ENCODE measurements at regions not wholly inside any gene's neighbourhood (a gene's known extent, or its start where the extent isn't known, plus 50 kb on each side); places are given as distances from the start of the nearest gene placed in this dataset.

DNA sequence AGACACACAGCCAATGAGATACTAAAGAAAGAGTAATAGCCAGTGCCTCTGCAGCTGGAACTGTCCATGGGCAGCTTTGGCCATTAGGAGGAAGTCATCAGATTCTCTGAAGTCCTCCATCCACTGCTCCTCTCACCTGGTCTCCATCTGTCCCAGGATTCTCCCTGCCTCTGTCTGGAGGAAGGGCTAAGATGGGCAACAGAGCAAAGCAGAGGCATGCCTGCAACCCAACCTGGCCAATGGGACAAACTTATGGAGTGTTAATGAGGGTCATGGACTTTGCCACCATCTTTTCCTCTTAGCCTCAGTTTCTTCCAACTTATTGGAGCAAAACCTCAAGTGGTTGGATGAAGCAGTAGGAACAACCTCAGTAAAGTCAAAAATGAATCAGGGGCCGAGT, 91.5 kb upstream of the SIX3 start:
- TF ChIP-seq, protein P1, sequence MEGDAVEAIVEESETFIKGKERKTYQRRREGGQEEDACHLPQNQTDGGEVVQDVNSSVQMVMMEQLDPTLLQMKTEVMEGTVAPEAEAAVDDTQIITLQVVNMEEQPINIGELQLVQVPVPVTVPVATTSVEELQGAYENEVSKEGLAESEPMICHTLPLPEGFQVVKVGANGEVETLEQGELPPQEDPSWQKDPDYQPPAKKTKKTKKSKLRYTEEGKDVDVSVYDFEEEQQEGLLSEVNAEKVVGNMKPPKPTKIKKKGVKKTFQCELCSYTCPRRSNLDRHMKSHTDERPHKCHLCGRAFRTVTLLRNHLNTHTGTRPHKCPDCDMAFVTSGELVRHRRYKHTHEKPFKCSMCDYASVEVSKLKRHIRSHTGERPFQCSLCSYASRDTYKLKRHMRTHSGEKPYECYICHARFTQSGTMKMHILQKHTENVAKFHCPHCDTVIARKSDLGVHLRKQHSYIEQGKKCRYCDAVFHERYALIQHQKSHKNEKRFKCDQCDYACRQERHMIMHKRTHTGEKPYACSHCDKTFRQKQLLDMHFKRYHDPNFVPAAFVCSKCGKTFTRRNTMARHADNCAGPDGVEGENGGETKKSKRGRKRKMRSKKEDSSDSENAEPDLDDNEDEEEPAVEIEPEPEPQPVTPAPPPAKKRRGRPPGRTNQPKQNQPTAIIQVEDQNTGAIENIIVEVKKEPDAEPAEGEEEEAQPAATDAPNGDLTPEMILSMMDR (IDR thresholded peaks at IDR 0.05), result no peak

DNA sequence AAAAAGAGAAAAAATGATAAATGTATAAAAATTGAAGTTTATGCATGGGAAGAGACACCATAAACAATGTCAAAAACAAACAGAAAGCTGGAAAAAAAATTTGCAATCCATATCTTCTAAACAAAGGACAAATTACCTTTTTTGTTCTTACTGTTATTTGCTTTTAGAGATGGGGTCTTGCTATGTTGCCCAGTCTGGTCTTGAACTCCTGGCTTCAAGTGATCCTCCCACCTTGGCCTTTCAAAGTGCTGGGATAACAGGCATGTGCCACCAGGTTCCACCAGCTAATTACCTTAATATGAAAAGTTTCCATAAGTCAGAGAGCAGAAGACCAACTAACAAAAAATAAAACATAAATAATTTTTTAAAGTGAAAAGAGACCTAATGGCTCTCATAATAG, 90.0 kb upstream of the SIX3 start:
- TF ChIP-seq, protein P1 (IDR thresholded peaks at IDR 0.05), result no peak
- Histone ChIP-seq H3K4me3 (no peak overlapping the region), H3K9me3 (no peaks in the 10 kb centered on the region), H3K36me3 (ENCODE audit: low read depth) (no peaks in the 10 kb centered on the region), H3K4me1 (ENCODE audit: low read depth) (no peaks in the 10 kb centered on the region)
- intact Hi-C loops (cut with DNase I, micrococcal nuclease), result no loop called here
- ATAC-seq (no peak), DNase-seq (no peak)

More for the DNA sequence above, 91.5 kb upstream of the SIX3 start:
- intact Hi-C loops (cut with DNase I, micrococcal nuclease), result no loop called here
- no peaks in the 10 kb centered on the region for H3K36me3 ChIP-seq (ENCODE audit: low read depth)
- no peak for DNase-seq
- no peaks in the 10 kb centered on the region for H3K4me1 ChIP-seq (ENCODE audit: low read depth)
- H3K9me3 ChIP-seq, result no peaks in the 10 kb centered on the region
- no peak overlapping the region for H3K4me3 ChIP-seq
- ATAC-seq, result no peak

DNA sequence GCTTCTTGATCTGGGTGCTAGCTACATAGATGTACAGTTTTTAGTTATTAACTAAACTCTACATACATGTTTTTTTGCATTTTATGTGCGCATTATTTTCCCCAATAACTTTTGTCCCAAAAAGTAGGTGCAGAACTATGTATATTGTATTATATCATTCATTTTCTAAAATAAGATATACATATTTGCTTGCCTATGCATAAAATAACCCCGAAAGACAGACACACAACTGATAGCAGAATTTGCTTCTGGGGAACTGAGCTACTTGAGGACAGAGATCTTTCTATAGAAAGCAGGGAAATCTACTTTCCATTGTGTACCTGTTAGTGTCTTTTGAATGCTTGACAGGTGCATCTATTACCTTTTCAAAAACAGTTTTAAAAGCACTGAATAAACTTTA, 88.9 kb upstream of the SIX3 start:
- Histone ChIP-seq H3K36me3 (ENCODE audit: low read depth) (no peaks in the 10 kb centered on the region), H3K9me3 (no peaks in the 10 kb centered on the region), H3K4me1 (ENCODE audit: low read depth) (no peaks in the 10 kb centered on the region), H3K4me3 (no peak overlapping the region)
- intact Hi-C loops (cut with DNase I, micrococcal nuclease), result no loop called here
- DNase-seq (no peak), ATAC-seq (no peak)
- TF ChIP-seq, protein P1 (IDR thresholded peaks at IDR 0.05), result no peak

DNA sequence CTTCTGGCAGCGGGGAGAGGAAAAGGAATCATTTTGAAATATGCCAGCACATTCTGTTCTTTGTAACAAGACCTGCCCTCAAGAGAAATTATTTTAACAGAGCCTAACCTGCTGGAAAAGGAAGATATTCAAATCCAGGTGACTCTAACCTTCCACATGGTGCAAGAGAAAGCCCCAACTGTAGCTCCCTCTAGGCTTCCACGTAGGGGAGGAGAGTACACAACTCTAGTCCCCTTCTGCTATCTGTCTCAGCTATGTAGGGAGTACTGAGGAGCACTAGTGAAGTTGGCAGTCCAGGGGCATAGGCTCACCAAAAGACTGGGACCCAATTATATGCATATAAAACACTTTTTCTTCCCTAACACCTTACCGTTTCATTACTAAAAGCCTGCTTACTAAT, 82.2 kb upstream of the SIX3 start:
- TF ChIP-seq, protein P1 (IDR thresholded peaks at IDR 0.05), result no peak
- Histone ChIP-seq H3K4me1 (ENCODE audit: low read depth) (no peaks in the 10 kb centered on the region), H3K36me3 (ENCODE audit: low read depth) (no peaks in the 10 kb centered on the region), H3K9me3 (no peaks in the 10 kb centered on the region), H3K4me3 (no peak overlapping the region)
- intact Hi-C loops (cut with DNase I, micrococcal nuclease), result no loop called here
- no peak for ATAC-seq
- DNase-seq, result no peak

DNA sequence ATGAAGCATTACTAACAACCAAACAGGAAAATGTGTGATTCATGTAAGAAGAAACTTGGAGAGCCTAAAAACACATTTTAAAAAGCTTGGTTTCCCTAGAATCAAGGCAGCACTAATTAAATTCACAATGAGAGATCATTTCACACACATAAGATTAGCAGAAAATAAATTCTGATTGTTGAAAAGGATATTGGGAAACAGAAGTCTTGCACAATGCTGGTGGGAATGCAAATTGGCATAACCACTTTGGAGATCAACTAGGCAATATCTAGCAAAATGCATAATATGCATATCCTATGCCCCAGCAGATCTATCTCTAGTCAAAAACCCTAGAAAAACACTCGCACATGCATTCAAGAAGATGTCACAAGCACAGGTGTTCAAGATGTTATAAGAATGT, 75.3 kb upstream of the SIX3 start:
- H3K4me1 ChIP-seq (ENCODE audit: low read depth), result no peaks in the 10 kb centered on the region
- ATAC-seq, result no peak
- intact Hi-C loops (cut with DNase I, micrococcal nuclease), result no loop called here
- H3K9me3 ChIP-seq, result no peaks in the 10 kb centered on the region
- H3K36me3 ChIP-seq (ENCODE audit: low read depth), result no peaks in the 10 kb centered on the region
- no peak overlapping the region for H3K4me3 ChIP-seq
- DNase-seq, result no peak
- TF ChIP-seq, protein P1 (IDR thresholded peaks at IDR 0.05), result no peak

DNA sequence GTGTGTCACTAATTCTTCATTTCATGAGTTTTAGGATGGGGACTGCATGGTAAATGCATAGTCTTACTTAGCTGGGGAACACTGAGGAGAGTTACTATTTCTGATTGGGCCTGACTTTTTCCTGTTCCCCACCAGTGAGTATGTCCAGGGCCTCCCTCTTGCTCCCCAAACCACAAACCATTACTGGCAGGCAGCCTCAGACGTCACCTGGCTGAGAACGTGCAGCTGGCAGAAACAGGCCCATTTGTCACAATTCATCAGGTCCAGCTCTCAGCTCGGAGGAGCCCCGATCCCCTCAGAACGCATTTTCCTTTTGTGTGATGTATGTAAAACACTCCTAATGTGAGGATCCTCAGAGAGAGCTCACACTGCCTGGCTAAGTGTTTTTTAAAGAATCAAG, 71.7 kb upstream of the SIX3 start:
- no peak for ATAC-seq
- Histone ChIP-seq H3K36me3 (ENCODE audit: low read depth) (no peaks in the 10 kb centered on the region), H3K4me1 (ENCODE audit: low read depth) (no peaks in the 10 kb centered on the region)

More for the DNA sequence above, 71.7 kb upstream of the SIX3 start:
- Histone ChIP-seq H3K9me3 (no peaks in the 10 kb centered on the region), H3K4me3 (no peak overlapping the region)
- no peak for DNase-seq
- intact Hi-C loops (cut with DNase I, micrococcal nuclease), result no loop called here
- TF ChIP-seq, protein P1 (IDR thresholded peaks at IDR 0.05), result no peak
